ENCODE measurements at regions not wholly inside any gene's neighbourhood (a gene's known extent, or its start where the extent isn't known, plus 50 kb on each side); places are given as distances from the start of the nearest gene placed in this dataset.

DNA sequence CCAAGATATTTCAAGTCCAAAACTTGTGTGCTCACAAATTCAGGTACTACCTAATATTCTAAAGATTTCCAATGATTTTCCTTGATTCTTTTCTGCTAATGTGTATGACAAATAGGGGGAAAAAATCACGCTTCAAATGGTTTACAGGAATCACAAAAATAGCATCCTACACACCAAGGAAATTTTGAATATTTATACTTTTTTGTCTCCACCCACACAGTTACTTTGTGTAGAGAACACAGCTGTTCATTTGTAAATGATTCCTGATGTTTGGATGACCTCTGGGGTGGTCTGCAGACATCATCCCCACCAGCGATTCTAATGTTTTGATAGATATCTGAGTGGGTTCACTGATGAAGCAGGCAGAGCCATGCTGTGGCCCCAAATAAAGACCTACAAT lies 260.6 kb upstream of the NCKAP5 start:
- H3K4me1 ChIP-seq (ENCODE audit: insufficient read depth, low read length) = no peaks in the 10 kb centered on the region
- H3K27ac ChIP-seq (ENCODE audit: low read depth, low read length) = no peak overlapping the region
- H3K36me3 ChIP-seq (ENCODE audit: insufficient read depth, low read length) = no peaks in the 10 kb centered on the region
- no peak overlapping the region for H3K4me2 ChIP-seq (ENCODE audit: insufficient read depth, low read length)
- no peaks in the 10 kb centered on the region for H4K20me1 ChIP-seq (ENCODE audit: insufficient read depth, low read length)
- H3K4me3 ChIP-seq (ENCODE audit: insufficient read depth, low read length) = no peak overlapping the region
- no peak for DNase-seq (ENCODE audit: insufficient read length, low spot score, missing footprints)
- no peaks in the 10 kb centered on the region for H3K79me2 ChIP-seq (ENCODE audit: insufficient read depth, low read length)
- TF ChIP-seq, protein P1, sequence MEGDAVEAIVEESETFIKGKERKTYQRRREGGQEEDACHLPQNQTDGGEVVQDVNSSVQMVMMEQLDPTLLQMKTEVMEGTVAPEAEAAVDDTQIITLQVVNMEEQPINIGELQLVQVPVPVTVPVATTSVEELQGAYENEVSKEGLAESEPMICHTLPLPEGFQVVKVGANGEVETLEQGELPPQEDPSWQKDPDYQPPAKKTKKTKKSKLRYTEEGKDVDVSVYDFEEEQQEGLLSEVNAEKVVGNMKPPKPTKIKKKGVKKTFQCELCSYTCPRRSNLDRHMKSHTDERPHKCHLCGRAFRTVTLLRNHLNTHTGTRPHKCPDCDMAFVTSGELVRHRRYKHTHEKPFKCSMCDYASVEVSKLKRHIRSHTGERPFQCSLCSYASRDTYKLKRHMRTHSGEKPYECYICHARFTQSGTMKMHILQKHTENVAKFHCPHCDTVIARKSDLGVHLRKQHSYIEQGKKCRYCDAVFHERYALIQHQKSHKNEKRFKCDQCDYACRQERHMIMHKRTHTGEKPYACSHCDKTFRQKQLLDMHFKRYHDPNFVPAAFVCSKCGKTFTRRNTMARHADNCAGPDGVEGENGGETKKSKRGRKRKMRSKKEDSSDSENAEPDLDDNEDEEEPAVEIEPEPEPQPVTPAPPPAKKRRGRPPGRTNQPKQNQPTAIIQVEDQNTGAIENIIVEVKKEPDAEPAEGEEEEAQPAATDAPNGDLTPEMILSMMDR (IDR thresholded peaks at IDR 0.05; ENCODE audit: extremely low read depth, low read depth, low read length) = no peak
- no peaks in the 10 kb centered on the region for H3K9me3 ChIP-seq (ENCODE audit: low read depth, low read length)
- no peaks in the 10 kb centered on the region for H3K27me3 ChIP-seq (ENCODE audit: insufficient read depth, low read length)
- H2AFZ ChIP-seq (ENCODE audit: low read length) = peak overlapping the region; percentile 27

DNA sequence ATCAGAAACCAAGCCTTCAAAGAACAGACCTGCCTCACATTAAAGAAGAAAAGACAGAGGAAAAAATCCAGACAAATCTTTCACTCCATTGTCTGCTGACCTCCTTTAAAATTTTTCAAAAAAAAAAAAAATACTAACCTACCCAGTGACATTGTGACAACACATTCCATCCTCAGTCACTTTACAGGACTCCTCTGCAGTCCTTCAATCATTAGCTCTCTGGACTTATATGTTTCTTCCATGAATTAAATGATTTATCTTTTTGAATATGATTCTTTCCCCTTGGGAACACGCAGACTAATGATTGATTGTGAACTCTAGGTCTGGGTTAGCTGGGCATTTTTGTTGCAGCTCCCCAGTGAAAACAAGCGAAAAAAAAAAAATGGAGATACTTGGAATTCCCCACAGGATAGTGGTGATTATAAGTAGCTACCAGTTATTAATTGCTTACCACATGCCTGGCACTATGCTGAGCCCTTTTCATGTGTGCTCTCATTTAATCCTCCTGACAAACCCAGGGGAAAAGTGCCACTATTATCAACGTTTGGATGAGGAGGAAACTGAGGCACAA lies 261.3 kb upstream of the NCKAP5 start:
- Histone ChIP-seq H3K79me2 (ENCODE audit: insufficient read depth, low read length) (no peaks in the 10 kb centered on the region), H3K4me1 (ENCODE audit: insufficient read depth, low read length) (no peaks in the 10 kb centered on the region), H3K4me3 (ENCODE audit: insufficient read depth, low read length) (no peak overlapping the region), H2AFZ (ENCODE audit: low read length) (no peak overlapping the region), H4K20me1 (ENCODE audit: insufficient read depth, low read length) (no peaks in the 10 kb centered on the region), H3K9me3 (ENCODE audit: low read depth, low read length) (no peaks in the 10 kb centered on the region), H3K27ac (ENCODE audit: low read depth, low read length) (no peak overlapping the region), H3K36me3 (ENCODE audit: insufficient read depth, low read length) (no peaks in the 10 kb centered on the region), H3K27me3 (ENCODE audit: insufficient read depth, low read length) (no peaks in the 10 kb centered on the region), H3K4me2 (ENCODE audit: insufficient read depth, low read length) (no peak overlapping the region)
- TF ChIP-seq, protein P1 (IDR thresholded peaks at IDR 0.05; ENCODE audit: extremely low read depth, low read depth, low read length) = no peak
- no peak for DNase-seq (ENCODE audit: insufficient read length, low spot score, missing footprints)

DNA sequence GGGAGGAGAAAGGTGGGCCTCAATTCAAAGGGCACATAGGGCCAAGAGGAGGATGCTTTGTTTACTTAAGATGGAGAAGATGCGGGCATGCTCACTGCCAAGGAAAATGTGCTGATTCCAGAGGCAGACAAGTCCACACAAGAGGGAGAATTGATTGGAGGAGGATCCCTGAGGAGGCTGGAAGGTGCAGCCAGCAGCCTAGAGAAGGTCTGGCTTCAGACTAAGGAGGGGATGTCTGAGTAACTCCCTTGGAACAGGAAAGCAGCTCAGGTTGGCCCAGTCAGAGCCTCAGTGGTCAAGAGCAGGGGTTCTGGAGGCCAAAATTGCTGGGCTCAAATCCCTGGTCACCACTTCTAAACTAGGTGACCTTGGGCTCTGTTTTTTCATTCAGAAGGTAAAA lies 265.5 kb upstream of the NCKAP5 start:
- no peaks in the 10 kb centered on the region for H3K79me2 ChIP-seq (ENCODE audit: insufficient read depth, low read length)
- H4K20me1 ChIP-seq (ENCODE audit: insufficient read depth, low read length) = no peaks in the 10 kb centered on the region
- DNase-seq (ENCODE audit: insufficient read length, low spot score, missing footprints) = no peak
- no peaks in the 10 kb centered on the region for H3K36me3 ChIP-seq (ENCODE audit: insufficient read depth, low read length)
- TF ChIP-seq, protein P1 (IDR thresholded peaks at IDR 0.05; ENCODE audit: extremely low read depth, low read depth, low read length) = no peak
- H3K4me3 ChIP-seq (ENCODE audit: insufficient read depth, low read length) = no peak overlapping the region
- no peak overlapping the region for H3K4me2 ChIP-seq (ENCODE audit: insufficient read depth, low read length)
- no peaks in the 10 kb centered on the region for H3K9me3 ChIP-seq (ENCODE audit: low read depth, low read length)
- peaks cover 19% of the 10 kb centered on the region for H3K4me1 ChIP-seq (ENCODE audit: insufficient read depth, low read length)
- H3K27ac ChIP-seq (ENCODE audit: low read depth, low read length) = no peak overlapping the region
- H3K27me3 ChIP-seq (ENCODE audit: insufficient read depth, low read length) = no peaks in the 10 kb centered on the region
- H2AFZ ChIP-seq (ENCODE audit: low read length) = no peak overlapping the region

DNA sequence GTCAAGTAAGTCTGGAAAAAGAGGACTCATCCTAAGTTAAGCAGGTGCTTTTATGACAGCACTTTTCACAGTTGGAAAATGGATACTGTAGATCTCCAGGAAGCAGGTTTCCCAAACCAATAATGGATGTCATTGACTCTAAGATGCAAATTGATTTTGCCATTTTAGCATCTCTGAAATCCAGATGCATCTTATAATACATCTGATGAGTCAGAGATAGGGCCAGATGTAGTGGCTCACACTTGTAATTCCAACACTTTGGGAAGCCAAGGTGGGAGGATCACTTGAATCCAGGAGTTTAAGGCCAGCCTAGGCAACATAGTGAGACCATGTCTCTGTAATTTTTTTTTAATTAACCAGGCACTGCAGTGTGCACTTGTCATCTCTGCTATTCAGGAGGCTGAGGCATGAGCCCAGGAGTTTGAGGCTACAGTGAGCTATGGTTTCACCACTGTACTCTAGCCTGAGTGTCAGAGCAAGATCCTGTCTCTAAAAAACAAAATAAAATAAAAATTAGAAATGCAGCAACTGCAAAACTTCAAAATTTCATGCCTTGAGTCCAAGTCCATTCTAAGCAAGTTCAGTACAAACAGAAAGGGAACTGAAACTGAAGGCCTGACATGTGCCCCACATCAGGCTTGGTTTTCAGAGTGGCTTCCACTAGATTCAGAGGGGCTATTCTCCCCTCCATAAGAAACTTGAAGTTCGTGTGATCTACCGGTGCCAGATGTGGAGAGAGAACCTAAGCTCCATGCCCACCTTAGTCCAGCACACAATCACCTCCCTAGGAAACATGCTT lies 267.8 kb upstream of the NCKAP5 start:
- H3K36me3 ChIP-seq (ENCODE audit: insufficient read depth, low read length) = no peaks in the 10 kb centered on the region
- no peak overlapping the region for H3K4me3 ChIP-seq (ENCODE audit: insufficient read depth, low read length)
- no peaks in the 10 kb centered on the region for H3K9me3 ChIP-seq (ENCODE audit: low read depth, low read length)
- H2AFZ ChIP-seq (ENCODE audit: low read length) = peak overlapping the region; percentile 69
- H3K4me2 ChIP-seq (ENCODE audit: insufficient read depth, low read length) = no peak overlapping the region
- no peak for DNase-seq (ENCODE audit: insufficient read length, low spot score, missing footprints)
- H3K79me2 ChIP-seq (ENCODE audit: insufficient read depth, low read length) = no peaks in the 10 kb centered on the region
- peaks cover 22% of the 10 kb centered on the region for H3K4me1 ChIP-seq (ENCODE audit: insufficient read depth, low read length)
- no peaks in the 10 kb centered on the region for H3K27me3 ChIP-seq (ENCODE audit: insufficient read depth, low read length)
- TF ChIP-seq, protein P1 (IDR thresholded peaks at IDR 0.05; ENCODE audit: extremely low read depth, low read depth, low read length) = no peak
- H3K27ac ChIP-seq (ENCODE audit: low read depth, low read length) = peak overlapping the region; percentile 66
- no peaks in the 10 kb centered on the region for H4K20me1 ChIP-seq (ENCODE audit: insufficient read depth, low read length)
